MM.1S (cell line): ENCODE measurements at regions not wholly inside any gene's neighbourhood (a gene's known extent, or its start where the extent isn't known, plus 50 kb on each side); places are given as distances from the start of the nearest gene placed in this dataset.

Experiments used
- DNase-seq: peaks from one replicate; pipeline ENCODE4 v3.0.0-alpha.2; 2015
- H2AFZ ChIP-seq: fragments of 300-600 bp; sonication (generic); 2 replicates; pipeline ENCODE4 v1.6.0; 2016; ENCODE audit warnings: antibody characterized with exemption, low read length
- H3F3A ChIP-seq: fragments of 300-600 bp; sonication (generic); 2 replicates; pipeline ENCODE4 v1.6.1; 2016; ENCODE audit warnings: mild to moderate bottlenecking, antibody characterized with exemption, low read length, moderate library complexity, mixed read lengths; ENCODE audit not compliant: insufficient read depth
- H3K27ac ChIP-seq: fragments of 300-600 bp; sonication (generic); 2 replicates; pipeline ENCODE4 v1.5.1; 2016; ENCODE audit warnings: mild to moderate bottlenecking, low read length
- H3K27me3 ChIP-seq: fragments of 300-600 bp; sonication (generic); replicated peaks from 2 replicates; pipeline ENCODE4 v1.6.0; 2016; ENCODE audit warnings: low read length; ENCODE audit not compliant: insufficient read depth
- H3K36me3 ChIP-seq: fragments of 300-600 bp; sonication (generic); replicated peaks from 2 replicates; pipeline ENCODE4 v1.6.1; 2016; ENCODE audit warnings: mild to moderate bottlenecking, low read length, mixed read lengths; ENCODE audit not compliant: insufficient read depth
- H3K4me1 ChIP-seq: fragments of 300-600 bp; sonication (generic); 2 replicates; pipeline ENCODE4 v1.6.1; 2016; ENCODE audit warnings: low read length, mixed read lengths
- H3K4me2 ChIP-seq: fragments of 300-600 bp; sonication (generic); 2 replicates; pipeline ENCODE4 v1.6.0; 2016; ENCODE audit warnings: low read depth, low read length
- H3K4me3 ChIP-seq: fragments of 300-600 bp; sonication (generic); 2 replicates; pipeline ENCODE4 v1.5.1; 2016; ENCODE audit warnings: low read length, mixed read lengths
- H3K79me2 ChIP-seq: fragments of 300-600 bp; sonication (generic); 2 replicates; pipeline ENCODE4 v1.6.1; 2016; ENCODE audit warnings: mixed run types, low read length, mixed read lengths
- H3K9ac ChIP-seq: fragments of 300-600 bp; sonication (generic); 2 replicates; pipeline ENCODE4 v1.6.1; 2016; ENCODE audit warnings: low read length, mixed read lengths
- H3K9me2 ChIP-seq: fragments of 300-600 bp; sonication (generic); replicated peaks from 2 replicates; pipeline ENCODE4 v1.6.1; 2016; ENCODE audit warnings: mild to moderate bottlenecking, low read length, mixed read lengths; ENCODE audit not compliant: insufficient read depth
- H3K9me3 ChIP-seq: fragments of 300-600 bp; sonication (generic); replicated peaks from 2 replicates; pipeline ENCODE4 v1.6.1; 2016; ENCODE audit warnings: mild to moderate bottlenecking, low read length, mixed read lengths; ENCODE audit not compliant: insufficient read depth
- H4K20me1 ChIP-seq: fragments of 300-600 bp; sonication (generic); 2 replicates; pipeline ENCODE4 v1.6.1; 2016; ENCODE audit warnings: mild to moderate bottlenecking, low read length, moderate library complexity, mixed read lengths; ENCODE audit not compliant: insufficient read depth
- CTCF ChIP-seq: fragments of 300-600 bp; sonication (generic); IDR thresholded peaks from 2 replicates; pipeline ENCODE4 v1.5.1; 2016; ENCODE audit warnings: antibody characterized with exemption, low read length, mixed read lengths
- EZH2 ChIP-seq: fragments of 300-600 bp; sonication (generic); optimal IDR thresholded peaks from 2 replicates; pipeline ENCODE3; 2017; ENCODE audit warnings: low read depth, mild to moderate bottlenecking, antibody characterized with exemption, low read length, mixed read lengths
- EZH2phosphoT487 ChIP-seq: fragments of 300-600 bp; sonication (generic); IDR thresholded peaks from 2 replicates; pipeline ENCODE4 v1.6.1; 2018; ENCODE audit warnings: antibody characterized with exemption, low read length

- H3K9me2 ChIP-seq: no peaks in the 10 kb centered on the region
These were observed 531.9 kb downstream of the PCDH18 start for GRCh38 chr4:137000432-137000831.

GRCh38 chr4:136992032-136992431 is 540.3 kb downstream of the PCDH18 start:
- Histone ChIP-seq H3K27me3 (no peaks in the 10 kb centered on the region), H3F3A (no peaks in the 10 kb centered on the region), H3K9me2 (no peaks in the 10 kb centered on the region), H2AFZ (no peak overlapping the region), H3K4me3 (no peak overlapping the region), H3K9ac (no peak overlapping the region), H3K36me3 (no peaks in the 10 kb centered on the region), H3K4me2 (no peak overlapping the region), H3K79me2 (no peaks in the 10 kb centered on the region), H3K27ac (no peak overlapping the region), H3K4me1 (no peaks in the 10 kb centered on the region), H3K9me3 (no peaks in the 10 kb centered on the region), H4K20me1 (no peaks in the 10 kb centered on the region)
- DNase-seq: no peak
- TF ChIP-seq EZH2 (no peak), CTCF (no peak), EZH2phosphoT487 (no peak)

More at GRCh38 chr4:137000432-137000831, 531.9 kb downstream of the PCDH18 start:
- no peaks in the 10 kb centered on the region for H3K36me3 ChIP-seq
- H3K79me2 ChIP-seq: no peaks in the 10 kb centered on the region
- no peak for DNase-seq
- H3K9ac ChIP-seq: no peak overlapping the region
- H3K27me3 ChIP-seq: no peaks in the 10 kb centered on the region
- no peak overlapping the region for H3K27ac ChIP-seq
- H3K4me3 ChIP-seq: no peak overlapping the region
- no peaks in the 10 kb centered on the region for H3K9me3 ChIP-seq
- no peaks in the 10 kb centered on the region for H3K4me1 ChIP-seq
- TF ChIP-seq CTCF: no peak
- no peak for TF ChIP-seq EZH2
- TF ChIP-seq EZH2phosphoT487: no peak
- H4K20me1 ChIP-seq: no peaks in the 10 kb centered on the region
- no peak overlapping the region for H2AFZ ChIP-seq
- no peak overlapping the region for H3K4me2 ChIP-seq
- no peaks in the 10 kb centered on the region for H3F3A ChIP-seq

GRCh38 chr4:136985683-136986082 is 546.6 kb downstream of the PCDH18 start:
- TF ChIP-seq EZH2: no peak
- TF ChIP-seq CTCF: no peak
- TF ChIP-seq EZH2phosphoT487: no peak
- DNase-seq: no peak
- Histone ChIP-seq H4K20me1 (no peaks in the 10 kb centered on the region), H3K4me2 (no peak overlapping the region), H2AFZ (no peak overlapping the region), H3K27me3 (no peaks in the 10 kb centered on the region), H3K4me3 (no peak overlapping the region), H3K9me3 (no peaks in the 10 kb centered on the region), H3K9ac (no peak overlapping the region), H3K36me3 (no peaks in the 10 kb centered on the region), H3K9me2 (no peaks in the 10 kb centered on the region), H3K4me1 (no peaks in the 10 kb centered on the region), H3K79me2 (no peaks in the 10 kb centered on the region), H3F3A (no peaks in the 10 kb centered on the region), H3K27ac (no peak overlapping the region)
